CD4-positive, alpha-beta T cell treated with Interferon alpha-2 for 1 hour (primary cell): ENCODE measurements at regions not wholly inside any gene's neighbourhood (a gene's known extent, or its start where the extent isn't known, plus 50 kb on each side); places are given as distances from the start of the nearest gene placed in this dataset.

Experiments
- DNase-seq, 2 donors: peaks; one replicate each; pipeline ENCODE4 v3.0.0-alpha.2; 2020 to 2022

GRCh38 chr5:155878991-155879575, 447.9 kb upstream of the SGCD start:
- no peak for DNase-seq

- DNase-seq: peak in 1 of 2 donors; percentile 16
Measured at GRCh38 chr5:155884041-155884440, 442.9 kb upstream of the SGCD start.

- peak in 1 of 2 donors; percentile 7 for DNase-seq
Measured at GRCh38 chr5:155885199-155885598, 441.8 kb upstream of the SGCD start.

- DNase-seq: no peak
Measured at GRCh38 chr5:155886311-155887031, 440.5 kb upstream of the SGCD start.

GRCh38 chr5:155895484-155895883, 431.5 kb upstream of the SGCD start:
- no peak for DNase-seq

- no peak for DNase-seq
Measured at GRCh38 chr5:155897761-155898160, 429.2 kb upstream of the SGCD start.

- no peak for DNase-seq
Measured at GRCh38 chr5:155898284-155898683, 428.7 kb upstream of the SGCD start.

GRCh38 chr5:155903791-155904190, 423.2 kb upstream of the SGCD start:
- DNase-seq: no peak

- no peak for DNase-seq
Measured at GRCh38 chr5:155905364-155905763, 421.6 kb upstream of the SGCD start.

- peak in 1 of 2 donors; percentile 10 for DNase-seq
Measured at GRCh38 chr5:155906046-155906445, 420.9 kb upstream of the SGCD start.

GRCh38 chr5:155908543-155908942, 418.4 kb upstream of the SGCD start:
- DNase-seq: no peak

GRCh38 chr5:155912291-155912690, 414.7 kb upstream of the SGCD start:
- DNase-seq: no peak

GRCh38 chr5:155914766-155915165, 412.2 kb upstream of the SGCD start:
- no peak for DNase-seq

GRCh38 chr5:155915601-155916000, 411.4 kb upstream of the SGCD start:
- DNase-seq: no peak

- no peak for DNase-seq
Measured at GRCh38 chr5:155919126-155919525, 407.8 kb upstream of the SGCD start.

GRCh38 chr5:155919725-155920124, 407.2 kb upstream of the SGCD start:
- DNase-seq: no peak

GRCh38 chr5:155921621-155922020, 405.3 kb upstream of the SGCD start:
- no peak for DNase-seq

GRCh38 chr5:155923784-155924183, 403.2 kb upstream of the SGCD start:
- DNase-seq: no peak

- no peak for DNase-seq
Measured at GRCh38 chr5:155926031-155926430, 400.9 kb upstream of the SGCD start.

GRCh38 chr5:155926766-155927165, 400.2 kb upstream of the SGCD start:
- no peak for DNase-seq

GRCh38 chr5:155929112-155929511, 397.9 kb upstream of the SGCD start:
- no peak for DNase-seq

- DNase-seq: no peak
Measured at GRCh38 chr5:155934964-155935363, 392.0 kb upstream of the SGCD start.

GRCh38 chr5:155935723-155936122, 391.2 kb upstream of the SGCD start:
- no peak for DNase-seq

GRCh38 chr5:155936520-155937406, 390.2 kb upstream of the SGCD start:
- no peak for DNase-seq
